ENCODE measurements at regions not wholly inside any gene's neighbourhood (a gene's known extent, or its start where the extent isn't known, plus 50 kb on each side); places are given as distances from the start of the nearest gene placed in this dataset.
"Not testable (repeated sequence)": the region's sequence is repeated elsewhere in the genome, so short reads cannot be mapped to it uniquely, and the experiment has no call there.

DNA sequence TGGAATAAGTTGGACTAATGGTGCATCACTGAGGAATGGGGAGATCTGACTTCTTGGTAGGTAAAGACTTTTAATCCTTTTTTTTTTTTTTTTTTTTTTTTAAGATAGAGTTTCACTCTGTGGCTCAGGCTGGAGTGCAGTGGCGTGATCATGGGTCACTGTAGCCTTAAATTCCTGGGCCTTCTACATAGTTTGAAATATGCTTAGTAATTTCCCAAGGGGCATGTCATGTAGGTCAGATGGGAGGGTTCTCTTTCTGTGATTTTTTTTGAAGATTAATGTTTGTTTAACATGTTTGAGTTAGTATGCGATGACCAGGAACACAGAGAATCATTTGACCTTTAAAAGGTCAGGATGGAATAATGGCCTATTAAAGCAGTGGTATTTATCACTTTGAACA lies 129.1 kb downstream of the S1PR1 start:
- Mint-ChIP-seq H3K27me3 (no peaks in the 10 kb centered on the region), H3K27ac (no peak overlapping the region), H3K9me3 (no peaks in the 10 kb centered on the region), H3K4me3 (no peak overlapping the region), H3K36me3 (no peaks in the 10 kb centered on the region), H3K4me1 (ENCODE audit: low read depth in 2 of 2) (peaks cover 11 to 22% of the 10 kb centered on the region in 2 donors)
- DNase-seq (ENCODE audit: low spot score), result no peak
- no peak for ATAC-seq

DNA sequence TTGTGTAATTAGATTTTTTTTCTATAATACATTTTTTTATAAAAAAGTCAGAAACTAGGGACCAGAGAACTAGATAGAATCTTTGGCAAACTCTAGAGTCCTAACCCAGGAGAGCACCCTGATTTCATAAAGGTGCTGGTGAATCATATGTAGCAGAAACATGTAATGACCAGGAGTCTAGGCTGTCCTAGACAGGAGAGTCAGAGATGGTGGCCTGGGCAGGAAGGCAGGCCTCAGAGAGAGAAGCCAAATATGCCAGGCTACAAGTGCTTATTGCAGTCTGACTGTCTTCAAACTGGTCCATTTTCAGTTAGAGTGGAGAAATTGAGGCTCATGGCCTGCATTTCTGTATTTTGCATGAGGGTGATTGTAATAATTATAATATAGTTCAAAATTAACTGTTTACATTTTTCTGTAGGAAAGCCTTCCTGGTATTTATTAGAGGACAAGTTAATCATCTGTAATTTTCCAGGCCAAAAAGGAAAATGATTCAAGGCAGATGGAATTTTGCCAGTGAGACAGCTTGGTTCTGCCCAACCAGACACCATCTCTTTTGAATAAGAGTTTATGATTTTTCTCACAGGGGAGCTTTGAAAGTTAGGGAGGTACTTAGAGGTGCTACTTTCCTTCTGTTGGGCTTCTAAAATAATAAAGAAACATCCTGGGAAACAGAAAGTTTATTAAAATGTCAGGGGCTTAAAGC lies 129.8 kb downstream of the S1PR1 start:
- H3K36me3 Mint-ChIP-seq, result no peaks in the 10 kb centered on the region
- peaks cover 19 to 30% of the 10 kb centered on the region in 2 donors for H3K4me1 Mint-ChIP-seq (ENCODE audit: low read depth in 2 of 2)
- ATAC-seq (no peak), DNase-seq (ENCODE audit: low spot score) (no peak)
- no peak overlapping the region for H3K27ac Mint-ChIP-seq
- H3K9me3 Mint-ChIP-seq, result no peaks in the 10 kb centered on the region
- no peaks in the 10 kb centered on the region for H3K27me3 Mint-ChIP-seq
- no peak overlapping the region for H3K4me3 Mint-ChIP-seq

DNA sequence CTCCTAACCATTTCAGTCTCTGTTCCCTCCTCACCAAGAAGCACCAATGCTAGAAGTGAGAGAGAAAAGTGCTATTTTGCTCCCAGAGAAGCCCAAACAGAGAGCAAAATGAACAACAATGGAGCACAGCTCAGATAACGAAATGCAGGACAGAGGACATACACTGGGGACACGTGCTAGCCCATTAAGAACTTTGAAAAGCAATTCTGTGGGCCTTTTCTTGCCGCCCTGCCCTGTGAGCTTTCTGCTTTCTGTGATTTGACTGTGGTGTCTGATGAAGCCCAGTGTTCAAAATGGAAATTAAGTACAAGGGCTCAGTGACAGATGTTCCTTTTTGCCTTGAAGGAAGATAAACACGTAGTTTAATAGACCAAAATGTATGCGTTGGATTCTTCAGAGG lies 130.8 kb downstream of the S1PR1 start:
- H3K36me3 Mint-ChIP-seq, result peaks cover 4% of the 10 kb centered on the region
- no peak overlapping the region for H3K27ac Mint-ChIP-seq
- H3K9me3 Mint-ChIP-seq, result peaks cover 3% of the 10 kb centered on the region
- no peaks in the 10 kb centered on the region for H3K27me3 Mint-ChIP-seq
- DNase-seq (ENCODE audit: low spot score) (no peak), ATAC-seq (no peak)
- peaks cover 19 to 31% of the 10 kb centered on the region in 2 donors for H3K4me1 Mint-ChIP-seq (ENCODE audit: low read depth in 2 of 2)
- H3K4me3 Mint-ChIP-seq, result no peak overlapping the region

DNA sequence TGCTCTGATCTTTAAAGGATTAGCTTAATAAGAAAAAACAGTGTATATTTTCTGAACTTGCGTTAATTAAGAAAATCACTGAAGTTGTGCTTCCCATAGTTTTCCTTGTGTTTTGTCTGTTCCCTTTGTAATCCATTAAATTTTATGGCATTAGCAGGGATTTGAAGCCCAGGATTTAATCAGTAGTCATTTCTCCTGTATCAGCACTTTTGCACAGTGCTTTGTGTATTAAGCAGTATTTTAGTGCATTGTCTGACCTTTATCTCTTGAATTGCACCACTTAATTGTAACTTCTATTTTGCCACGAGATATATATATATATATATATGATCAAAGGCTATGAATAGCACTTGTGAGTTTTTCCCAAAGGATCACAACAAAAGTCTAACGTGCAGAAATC lies 133.7 kb downstream of the S1PR1 start:
- Mint-ChIP-seq H3K27me3 (no peaks in the 10 kb centered on the region), H3K4me3 (no peak overlapping the region), H3K4me1 (ENCODE audit: low read depth in 2 of 2) (peaks cover 9 to 10% of the 10 kb centered on the region in 2 donors), H3K27ac (no peak overlapping the region), H3K36me3 (peaks cover 6% of the 10 kb centered on the region), H3K9me3 (peaks cover 5% of the 10 kb centered on the region)
- no peak for ATAC-seq
- DNase-seq (ENCODE audit: low spot score), result no peak

DNA sequence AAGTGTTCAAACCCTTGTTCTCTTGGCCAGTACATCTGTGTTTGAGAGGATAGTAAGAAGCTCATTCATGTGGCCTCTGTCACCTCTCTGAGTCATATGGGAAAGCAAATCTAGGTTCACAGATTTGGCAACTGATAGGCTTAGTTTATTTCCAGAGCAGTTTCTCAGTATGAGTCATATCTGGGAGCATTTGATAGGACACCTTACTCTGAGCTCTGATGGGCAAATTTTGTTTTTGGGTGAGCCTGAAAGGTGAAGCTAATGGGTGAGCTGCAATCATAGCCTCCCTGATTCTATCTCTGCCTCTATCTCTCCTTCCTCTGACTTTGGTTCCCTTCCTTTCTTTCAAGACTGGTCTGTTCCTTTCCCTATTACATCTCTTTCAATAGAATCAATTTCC lies 134.4 kb downstream of the S1PR1 start:
- Mint-ChIP-seq H3K9me3 (peaks cover 5% of the 10 kb centered on the region), H3K4me3 (no peak overlapping the region), H3K27ac (no peak overlapping the region), H3K36me3 (peaks cover 6% of the 10 kb centered on the region), H3K4me1 (ENCODE audit: low read depth in 2 of 2) (peaks cover 9 to 10% of the 10 kb centered on the region in 2 donors), H3K27me3 (no peaks in the 10 kb centered on the region)
- peak; percentile 87 to 88 for ATAC-seq
- no peak for DNase-seq (ENCODE audit: low spot score)

DNA sequence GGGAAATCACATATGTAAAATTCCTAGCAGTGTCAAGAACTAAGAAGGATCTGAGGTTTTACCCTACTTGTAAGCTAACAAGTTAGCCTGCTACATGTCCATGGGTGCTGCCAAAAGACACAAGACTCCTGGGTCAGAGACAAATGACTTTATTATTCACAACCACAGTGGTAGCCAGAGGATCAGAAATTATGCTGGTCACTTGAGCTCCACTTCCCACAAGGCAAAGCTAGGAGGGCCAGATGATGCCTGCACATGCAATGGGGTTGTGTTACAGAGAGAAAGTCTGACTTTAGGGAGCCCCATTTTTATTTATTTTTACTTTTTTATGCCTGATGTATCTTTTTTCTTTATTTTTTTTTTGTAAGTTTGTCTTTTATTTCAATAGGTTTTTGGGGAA lies 136.8 kb downstream of the S1PR1 start:
- Mint-ChIP-seq H3K9me3 (peaks cover 5% of the 10 kb centered on the region), H3K4me3 (no peak overlapping the region), H3K4me1 (ENCODE audit: low read depth in 2 of 2) (peaks cover 10 to 11% of the 10 kb centered on the region in 2 donors), H3K27me3 (no peaks in the 10 kb centered on the region), H3K27ac (no peak overlapping the region), H3K36me3 (peaks cover 6% of the 10 kb centered on the region)
- no peak for DNase-seq (ENCODE audit: low spot score)
- no peak for ATAC-seq

DNA sequence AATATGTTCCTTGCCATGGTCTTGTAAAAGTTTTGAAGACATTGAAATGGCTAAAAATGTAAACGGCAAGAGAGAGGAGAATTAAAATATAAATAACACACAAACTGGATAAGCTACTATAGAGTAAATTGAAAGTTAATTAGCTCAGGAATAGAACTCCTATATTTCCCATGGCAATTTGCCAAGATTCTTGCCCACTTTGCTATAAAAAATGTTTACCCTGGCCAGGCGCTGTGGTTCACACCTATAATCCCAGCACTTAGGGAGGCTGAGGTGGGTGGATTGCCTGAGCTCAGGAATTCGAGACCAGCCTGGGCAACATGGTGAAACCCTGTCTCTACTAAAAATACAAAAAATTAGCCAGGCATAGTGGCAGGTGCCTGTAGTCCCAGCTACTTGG lies 138.6 kb downstream of the S1PR1 start:
- DNase-seq (ENCODE audit: low spot score); ATAC-seq; H3K27ac Mint-ChIP-seq; H3K9me3 Mint-ChIP-seq; H3K4me3 Mint-ChIP-seq; H3K36me3 Mint-ChIP-seq; H3K27me3 Mint-ChIP-seq: not testable (repeated sequence)
- H3K4me1 Mint-ChIP-seq (ENCODE audit: low read depth in 2 of 2), result peaks cover 22 to 27% of the 10 kb centered on the region in 2 donors

DNA sequence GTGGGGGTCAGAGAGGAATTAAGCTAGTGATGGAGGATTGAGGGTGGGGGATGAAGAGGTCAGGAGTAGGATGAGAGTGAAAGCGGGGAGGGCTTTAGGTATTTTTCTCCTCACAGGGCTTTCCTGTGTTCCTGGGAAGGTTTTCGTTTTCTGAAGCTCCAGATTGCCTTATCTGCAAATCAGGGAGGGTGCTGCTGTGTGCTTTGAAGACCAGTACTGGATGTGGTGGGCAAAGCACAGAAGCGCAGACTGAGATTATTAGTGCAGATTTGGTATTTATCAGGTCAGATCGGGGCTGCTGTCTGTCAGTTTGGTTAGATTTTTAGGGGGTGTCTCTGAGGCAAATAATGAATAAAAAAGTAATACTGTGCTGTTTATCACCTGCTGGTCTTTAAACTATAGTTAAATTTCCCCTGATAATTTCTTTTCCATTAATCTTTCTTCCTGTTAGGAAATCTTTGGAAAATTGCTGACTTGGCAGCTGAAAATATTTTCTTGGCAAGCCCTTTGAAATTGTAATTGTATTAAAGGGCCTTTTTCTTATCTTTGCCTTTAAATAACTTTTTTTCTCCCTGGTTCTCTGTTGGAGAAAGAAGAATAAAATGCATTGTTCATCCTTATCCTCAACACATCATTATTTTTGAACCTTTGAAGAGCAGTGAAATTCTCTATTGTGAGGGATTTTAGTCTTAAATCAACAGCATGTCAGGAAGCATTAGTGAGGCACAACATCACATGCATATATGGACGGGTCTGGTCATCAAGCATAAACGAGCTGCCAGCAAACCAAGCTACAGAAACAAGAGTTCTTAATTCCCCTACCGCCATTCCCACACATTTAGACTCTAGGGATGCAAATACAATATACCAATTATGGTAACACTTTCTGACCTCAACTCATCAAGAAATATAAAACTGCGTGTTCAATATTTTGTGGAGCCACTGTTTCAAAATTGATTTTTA lies 139.6 kb downstream of the S1PR1 start:
- peaks cover 5% of the 10 kb centered on the region for H3K9me3 Mint-ChIP-seq
- H3K36me3 Mint-ChIP-seq, result peaks cover 6% of the 10 kb centered on the region
- H3K4me1 Mint-ChIP-seq (ENCODE audit: low read depth in 2 of 2), result peaks cover 16 to 21% of the 10 kb centered on the region in 2 donors
- H3K4me3 Mint-ChIP-seq, result no peak overlapping the region
- no peak for DNase-seq (ENCODE audit: low spot score)
- H3K27ac Mint-ChIP-seq, result no peak overlapping the region
- no peaks in the 10 kb centered on the region for H3K27me3 Mint-ChIP-seq
- no peak for ATAC-seq

DNA sequence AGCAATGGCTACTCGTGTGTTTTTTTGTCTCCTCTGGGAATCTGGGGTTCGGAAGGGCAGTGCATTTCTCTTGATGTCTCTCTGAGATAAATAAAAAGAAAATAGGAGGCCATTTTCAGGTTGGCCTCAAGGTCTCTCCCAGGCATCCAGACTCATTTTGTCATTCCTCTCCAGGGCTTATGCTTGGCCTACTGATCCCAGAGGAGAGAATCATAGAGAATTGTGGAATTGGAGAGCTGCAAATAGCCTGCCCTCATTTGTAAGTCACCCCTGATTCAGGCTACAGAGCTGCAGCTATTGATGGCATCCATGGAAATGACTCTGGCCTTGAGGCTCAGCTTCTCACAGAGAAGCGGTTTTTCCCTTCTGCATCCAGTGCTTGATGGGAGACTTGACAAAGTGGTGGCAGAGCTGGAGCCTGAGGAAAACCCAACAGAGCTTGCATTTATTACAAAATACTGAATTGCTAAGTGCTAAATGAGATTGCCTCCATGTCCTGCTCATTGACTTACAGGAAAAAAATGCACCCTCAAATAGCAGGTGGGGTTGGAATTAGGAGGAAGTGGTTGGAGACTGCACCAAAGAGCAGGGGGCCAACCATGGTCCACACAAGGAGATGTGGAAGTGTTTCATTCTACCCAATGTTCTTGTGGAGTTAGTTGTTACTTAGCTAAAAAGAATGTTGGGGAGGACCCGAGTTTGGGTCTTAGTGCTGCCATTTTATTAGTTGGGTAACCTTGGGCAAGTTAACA lies 140.4 kb downstream of the S1PR1 start:
- Mint-ChIP-seq H3K9me3 (peaks cover 5% of the 10 kb centered on the region), H3K27ac (no peak overlapping the region), H3K36me3 (peaks cover 6% of the 10 kb centered on the region), H3K27me3 (no peaks in the 10 kb centered on the region), H3K4me1 (ENCODE audit: low read depth in 2 of 2) (peaks cover 12 to 20% of the 10 kb centered on the region in 2 donors), H3K4me3 (no peak overlapping the region)
- no peak for ATAC-seq
- no peak for DNase-seq (ENCODE audit: low spot score)

DNA sequence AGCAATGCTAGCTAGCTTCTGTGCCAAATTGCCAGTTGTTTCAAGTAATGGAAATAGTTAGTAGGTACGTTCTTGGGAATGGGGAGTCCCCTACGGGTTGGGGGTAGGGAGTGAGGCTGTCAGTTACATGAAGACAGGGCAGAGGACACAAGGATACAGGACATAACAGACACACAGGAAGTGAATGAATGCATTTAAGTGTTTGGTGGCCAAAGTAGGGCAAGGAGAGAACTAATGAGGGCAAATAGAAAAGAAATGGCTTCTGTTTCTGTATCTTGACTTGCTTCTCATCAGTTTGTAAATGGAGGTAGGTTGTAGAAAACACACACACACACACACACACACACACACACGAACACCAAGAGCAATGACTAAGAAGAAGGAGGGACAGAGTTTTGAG lies 142.2 kb downstream of the S1PR1 start:
- DNase-seq (ENCODE audit: low spot score), result no peak
- H3K4me3 Mint-ChIP-seq, result no peak overlapping the region
- ATAC-seq, result no peak

DNA sequence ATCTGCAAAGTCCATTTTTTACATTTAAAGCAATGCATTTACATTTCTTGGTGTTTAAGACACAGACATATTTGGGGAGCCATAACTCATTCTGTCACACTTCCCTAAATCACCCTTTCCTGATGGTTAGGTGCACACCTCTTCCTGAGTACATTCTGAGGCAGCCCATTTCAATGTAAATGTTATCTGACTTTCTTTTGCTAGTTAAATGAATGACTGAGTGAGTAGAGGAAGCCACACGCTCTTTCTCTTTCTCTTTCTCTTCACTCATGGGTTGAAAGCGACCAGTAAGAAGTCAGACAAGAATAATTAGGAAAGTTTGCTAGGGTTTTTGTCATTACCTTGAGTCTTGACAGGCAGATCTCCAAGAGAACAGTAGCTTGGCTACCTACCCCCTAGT lies 143.1 kb downstream of the S1PR1 start:
- Mint-ChIP-seq H3K27ac (peak overlapping the region; percentile 20 to 71), H3K4me1 (ENCODE audit: low read depth in 2 of 2) (peaks cover 12 to 21% of the 10 kb centered on the region in 2 donors), H3K4me3 (peak overlapping the region; percentile 59), H3K9me3 (no peaks in the 10 kb centered on the region), H3K27me3 (no peaks in the 10 kb centered on the region), H3K36me3 (no peaks in the 10 kb centered on the region)
- ATAC-seq, result peak; percentile 66 to 73
- DNase-seq (ENCODE audit: low spot score), result no peak

More for the DNA sequence above, 142.2 kb downstream of the S1PR1 start:
- Mint-ChIP-seq H3K4me1 (ENCODE audit: low read depth in 2 of 2) (peaks cover 12 to 21% of the 10 kb centered on the region in 2 donors), H3K27ac (peak overlapping the region in 1 of 2 donors; percentile 71), H3K9me3 (no peaks in the 10 kb centered on the region), H3K27me3 (no peaks in the 10 kb centered on the region), H3K36me3 (no peaks in the 10 kb centered on the region)

DNA sequence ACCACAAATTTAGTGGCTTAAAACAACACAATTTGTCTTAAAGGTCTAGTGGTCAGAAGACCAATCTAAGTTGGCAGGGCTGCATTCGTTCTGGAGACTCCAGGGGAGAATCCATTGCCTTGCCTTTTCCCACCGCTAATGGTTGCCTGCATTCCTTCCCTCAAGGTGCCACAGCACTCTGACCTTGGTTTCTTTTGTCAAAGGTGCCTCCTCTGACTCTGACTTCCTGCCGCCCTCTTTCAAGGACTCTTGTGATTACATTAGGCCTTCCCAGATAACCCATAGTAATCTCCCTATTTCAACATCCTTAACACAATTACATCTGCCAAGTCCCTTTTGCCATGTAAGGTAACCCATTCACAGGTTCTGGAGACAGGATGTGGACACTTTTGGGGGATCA lies 145.3 kb downstream of the S1PR1 start:
- DNase-seq (ENCODE audit: low spot score), result no peak
- ATAC-seq, result no peak
- H3K27ac Mint-ChIP-seq, result no peak overlapping the region
- H3K9me3 Mint-ChIP-seq, result peaks cover 4% of the 10 kb centered on the region
- H3K36me3 Mint-ChIP-seq, result no peaks in the 10 kb centered on the region
- peaks cover 12 to 21% of the 10 kb centered on the region in 2 donors for H3K4me1 Mint-ChIP-seq (ENCODE audit: low read depth in 2 of 2)
- H3K4me3 Mint-ChIP-seq, result no peak overlapping the region
- H3K27me3 Mint-ChIP-seq, result no peaks in the 10 kb centered on the region

DNA sequence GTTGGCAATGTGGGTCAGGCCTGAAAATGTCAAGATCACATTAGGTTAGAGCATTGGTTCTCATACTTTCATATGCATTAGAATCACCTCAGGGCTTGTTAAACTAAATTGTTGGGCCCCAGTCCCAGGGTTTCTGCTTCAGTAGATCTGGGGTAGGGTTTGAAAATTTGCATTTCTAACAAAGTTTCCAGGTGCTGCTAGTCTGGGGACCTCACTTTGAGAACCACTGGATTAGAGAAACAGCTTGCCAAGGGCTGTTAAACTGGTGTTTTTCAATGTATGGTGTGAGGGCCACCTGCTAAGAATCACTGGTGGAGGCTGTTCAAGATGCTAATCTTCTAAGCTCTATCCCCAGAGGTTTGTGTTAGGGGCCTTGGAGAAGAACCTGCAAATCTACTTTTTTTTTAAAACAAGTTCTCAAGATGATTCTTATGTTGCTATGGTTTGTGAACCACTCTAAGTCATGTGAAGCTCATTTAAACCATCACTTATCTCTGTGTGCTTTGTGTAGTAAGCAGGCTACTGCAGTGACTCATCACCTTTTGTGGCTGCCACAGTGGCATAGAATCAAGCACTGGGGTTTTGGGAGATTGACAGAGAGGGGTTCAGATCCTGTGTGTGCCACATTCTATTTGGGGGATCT lies 152.2 kb downstream of the S1PR1 start:
- Mint-ChIP-seq H3K4me1 (ENCODE audit: low read depth in 2 of 2) (peaks cover 9% of the 10 kb centered on the region in 2 donors), H3K27me3 (no peaks in the 10 kb centered on the region), H3K4me3 (no peak overlapping the region), H3K27ac (peak overlapping the region in 1 of 2 donors; percentile 9), H3K9me3 (peaks cover 4% of the 10 kb centered on the region), H3K36me3 (no peaks in the 10 kb centered on the region)
- DNase-seq (ENCODE audit: low spot score), result no peak
- ATAC-seq, result peak; percentile 67 to 79
